GM23338 (cell line): ENCODE measurements at regions not wholly inside any gene's neighbourhood (a gene's known extent, or its start where the extent isn't known, plus 50 kb on each side); places are given as distances from the start of the nearest gene placed in this dataset.

Source experiments
- ATAC-seq: fragments of 200-7000 bp; cut with Tn5 transposase; 3 replicates; pipeline ENCODE4 v1.9.1; 2020
- DNase-seq: peaks from one replicate; pipeline ENCODE4 v3.0.0-alpha.2; 2015; ENCODE audit warnings: low spot score
- H2AFZ ChIP-seq: fragments of 200-600 bp; sonication (generic); 2 replicates; pipeline ENCODE4 v1.8.0; 2016; ENCODE audit warnings: antibody characterized with exemption, mild to moderate bottlenecking, moderate library complexity
- H3F3A ChIP-seq: fragments of 200-600 bp; sonication (generic); replicated peaks from 2 replicates; pipeline ENCODE4 v1.8.0; 2017; ENCODE audit warnings: antibody characterized with exemption, mixed run types, low read depth
- H3K27ac ChIP-seq: fragments of 200-600 bp; sonication (generic); 2 replicates; pipeline ENCODE4 v1.6.1; 2016; ENCODE audit warnings: low read depth
- H3K27me3 ChIP-seq: fragments of 200-600 bp; sonication (generic); 2 replicates; pipeline ENCODE4 v1.8.0; 2016; ENCODE audit warnings: mild to moderate bottlenecking, mixed run types, moderate library complexity; ENCODE audit not compliant: insufficient read depth
- H3K36me3 ChIP-seq: fragments of 200-600 bp; sonication (generic); 2 replicates; pipeline ENCODE4 v1.8.0; 2016; ENCODE audit warnings: mild to moderate bottlenecking; ENCODE audit not compliant: insufficient read depth
- H3K4me1 ChIP-seq: fragments of 200-600 bp; sonication (generic); 2 replicates; pipeline ENCODE4 v1.8.0; 2016; ENCODE audit warnings: mild to moderate bottlenecking, moderate library complexity; ENCODE audit not compliant: insufficient read depth
- H3K4me2 ChIP-seq: fragments of 200-600 bp; sonication (generic); 2 replicates; pipeline ENCODE4 v1.7.1; 2017; ENCODE audit warnings: mixed run types
- H3K4me3 ChIP-seq: fragments of 200-600 bp; sonication (generic); 2 replicates; pipeline ENCODE4 v1.6.1; 2016; ENCODE audit warnings: mixed run types
- H3K79me2 ChIP-seq: fragments of 200-600 bp; sonication (generic); replicated peaks from 2 replicates; pipeline ENCODE4 v1.8.0; 2017; ENCODE audit warnings: mild to moderate bottlenecking; ENCODE audit not compliant: insufficient read depth
- H3K9me2 ChIP-seq: fragments of 200-600 bp; sonication (generic); 2 replicates; pipeline ENCODE4 v1.8.0; 2017; ENCODE audit not compliant: insufficient read depth
- H4K20me1 ChIP-seq: fragments of 200-600 bp; sonication (generic); replicated peaks from 2 replicates; pipeline ENCODE4 v1.8.0; 2017; ENCODE audit warnings: mild to moderate bottlenecking; ENCODE audit not compliant: insufficient read depth
- H3K27ac Mint-ChIP-seq: 2 replicates; pipeline ENCODE4 v1.8.0; 2020; ENCODE audit warnings: inconsistent platforms, mild to moderate bottlenecking, moderate library complexity, mixed read lengths
- H3K27me3 Mint-ChIP-seq: 3 replicates; pipeline ENCODE4 v1.8.0; 2022; ENCODE audit warnings: low read depth, mild to moderate bottlenecking, moderate library complexity, mixed read lengths, inconsistent platforms; ENCODE audit not compliant: insufficient read depth, poor library complexity
- H3K36me3 Mint-ChIP-seq: 3 replicates; pipeline ENCODE4 v1.8.0; 2021; ENCODE audit warnings: low read depth, mild to moderate bottlenecking, inconsistent platforms, moderate library complexity, mixed read lengths
- H3K4me1 Mint-ChIP-seq: 3 replicates; pipeline ENCODE4 v1.8.0; 2020; ENCODE audit warnings: mild to moderate bottlenecking, inconsistent platforms, mixed read lengths
- H3K4me3 Mint-ChIP-seq: 3 replicates; pipeline ENCODE4 v1.8.0; 2021; ENCODE audit warnings: moderate library complexity, mild to moderate bottlenecking, inconsistent platforms, mixed read lengths
- H3K9me3 Mint-ChIP-seq: 3 replicates; pipeline ENCODE4 v1.8.0; 2020; ENCODE audit warnings: moderate library complexity, mild to moderate bottlenecking, inconsistent platforms, mixed read lengths
- CREB1 ChIP-seq: fragments of 250-450 bp; sonication (Bioruptor Pico); IDR thresholded peaks from 2 replicates; pipeline ENCODE4 v1.5.0; 2020; ENCODE audit warnings: low read depth, mild to moderate bottlenecking, moderate library complexity
- EZH2 ChIP-seq: fragments of 200-600 bp; sonication (generic); IDR thresholded peaks from one replicate; pipeline ENCODE4 v1.8.0; 2017; ENCODE audit warnings: antibody characterized with exemption, mild to moderate bottlenecking, low read depth; ENCODE audit not compliant: unreplicated experiment
- EZH2phosphoT487 ChIP-seq: fragments of 200-600 bp; sonication (generic); IDR thresholded peaks from one replicate; pipeline ENCODE4 v1.8.1; 2018; ENCODE audit warnings: antibody characterized with exemption; ENCODE audit not compliant: unreplicated experiment
- JUNB ChIP-seq: IDR thresholded peaks from one replicate; pipeline ENCODE4 v1.6.1; 2016; ENCODE audit warnings: antibody characterized with exemption; ENCODE audit not compliant: unreplicated experiment
- NANOG ChIP-seq: IDR thresholded peaks from 2 replicates; pipeline ENCODE4 v1.6.1; 2016; ENCODE audit warnings: antibody characterized with exemption, borderline replicate concordance
- POLR2AphosphoS5 ChIP-seq: IDR thresholded peaks from 2 replicates; pipeline ENCODE4 v1.6.1; 2016; ENCODE audit warnings: antibody characterized with exemption, low read depth
- STAT1 ChIP-seq: IDR thresholded peaks from one replicate; pipeline ENCODE4 v1.6.1; 2016; ENCODE audit warnings: antibody characterized with exemption; ENCODE audit not compliant: unreplicated experiment
- ZNF114 ChIP-seq: fragments of 250-450 bp; sonication (Bioruptor Pico); IDR thresholded peaks from 2 replicates; pipeline ENCODE4 v1.5.0; 2020; ENCODE audit warnings: mild to moderate bottlenecking, moderate library complexity
- ZNF331 ChIP-seq: fragments of 250-450 bp; sonication (Bioruptor Pico); IDR thresholded peaks from 2 replicates; pipeline ENCODE4 v1.5.0; 2020; ENCODE audit warnings: low read depth, mild to moderate bottlenecking, moderate library complexity
- TF ChIP-seq, protein P1 (sequence below): IDR thresholded peaks from 2 replicates; pipeline ENCODE4 v1.6.1; 2016; ENCODE audit warnings: antibody characterized with exemption
- TF ChIP-seq, protein P2 (sequence below): IDR thresholded peaks from one replicate; pipeline ENCODE4 v1.6.1; 2018; ENCODE audit warnings: antibody characterized with exemption; ENCODE audit not compliant: unreplicated experiment
- TF ChIP-seq, protein P3 (sequence below), 2 experiments: fragments of 200-600 bp in 1 of 2; sonication (generic) in 1 of 2; conservative IDR thresholded peaks; 2 replicates each; pipeline versions ENCODE4 v1.5.1 to v1.6.1; 2016 to 2017; ENCODE audit warnings: antibody characterized with exemption in 2 of 2, low read depth in 2 of 2, mild to moderate bottlenecking in 2 of 2, moderate library complexity in 1 of 2
- TF ChIP-seq, protein P4 (sequence below): fragments of 250-450 bp; sonication (Bioruptor Pico); IDR thresholded peaks from 2 replicates; pipeline ENCODE4 v1.5.0; 2020; ENCODE audit warnings: mild to moderate bottlenecking, moderate library complexity

DNA sequence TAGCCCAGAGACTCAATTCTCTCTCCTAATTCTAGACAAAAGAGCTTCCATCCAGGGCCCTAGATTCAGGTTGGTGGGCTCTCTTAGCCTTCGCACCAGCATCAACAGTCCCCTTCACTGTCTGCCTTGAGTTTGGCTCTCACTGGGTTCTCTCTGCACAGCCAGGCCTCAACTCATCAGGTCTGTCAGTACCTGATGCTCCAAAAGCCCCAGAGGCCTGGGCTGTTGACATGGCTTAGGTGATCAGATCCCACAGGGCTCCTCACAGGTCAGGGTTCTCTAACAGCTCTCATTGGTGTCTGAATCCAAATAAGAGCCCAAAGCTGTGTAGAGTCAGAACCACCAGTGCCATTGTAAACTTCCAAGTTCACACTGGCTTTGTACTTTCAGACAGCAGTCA lies 206.6 kb upstream of the PPP2R3A start:
- peaks cover 10% of the 10 kb centered on the region for H3K4me1 Mint-ChIP-seq
- H3K36me3 Mint-ChIP-seq, result no peaks in the 10 kb centered on the region; the same call in 2 of the 3 replicates
- H3K4me3 Mint-ChIP-seq, result no peak overlapping the region
- Histone ChIP-seq H3K4me2 (no peak overlapping the region), H3K9me2 (peaks cover 3% of the 10 kb centered on the region; the same call in 1 of the 2 replicates), H4K20me1 (no peaks in the 10 kb centered on the region), H3K4me1 (peaks cover 4% of the 10 kb centered on the region; the same call in 1 of the 2 replicates), H3F3A (no peaks in the 10 kb centered on the region), H3K79me2 (no peaks in the 10 kb centered on the region), H3K36me3 (no peaks in the 10 kb centered on the region), H3K27me3 (no peaks in the 10 kb centered on the region), H3K27ac (no peak overlapping the region), H2AFZ (no peak overlapping the region), H3K4me3 (no peak overlapping the region)
- peaks cover 15% of the 10 kb centered on the region for H3K27me3 Mint-ChIP-seq
- ATAC-seq, result no peak
- H3K9me3 Mint-ChIP-seq, result no peaks in the 10 kb centered on the region
- DNase-seq, result no peak
- no peak overlapping the region for H3K27ac Mint-ChIP-seq
- TF ChIP-seq, protein P1, sequence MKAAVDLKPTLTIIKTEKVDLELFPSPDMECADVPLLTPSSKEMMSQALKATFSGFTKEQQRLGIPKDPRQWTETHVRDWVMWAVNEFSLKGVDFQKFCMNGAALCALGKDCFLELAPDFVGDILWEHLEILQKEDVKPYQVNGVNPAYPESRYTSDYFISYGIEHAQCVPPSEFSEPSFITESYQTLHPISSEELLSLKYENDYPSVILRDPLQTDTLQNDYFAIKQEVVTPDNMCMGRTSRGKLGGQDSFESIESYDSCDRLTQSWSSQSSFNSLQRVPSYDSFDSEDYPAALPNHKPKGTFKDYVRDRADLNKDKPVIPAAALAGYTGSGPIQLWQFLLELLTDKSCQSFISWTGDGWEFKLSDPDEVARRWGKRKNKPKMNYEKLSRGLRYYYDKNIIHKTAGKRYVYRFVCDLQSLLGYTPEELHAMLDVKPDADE, result no peak
- TF ChIP-seq, protein P2, sequence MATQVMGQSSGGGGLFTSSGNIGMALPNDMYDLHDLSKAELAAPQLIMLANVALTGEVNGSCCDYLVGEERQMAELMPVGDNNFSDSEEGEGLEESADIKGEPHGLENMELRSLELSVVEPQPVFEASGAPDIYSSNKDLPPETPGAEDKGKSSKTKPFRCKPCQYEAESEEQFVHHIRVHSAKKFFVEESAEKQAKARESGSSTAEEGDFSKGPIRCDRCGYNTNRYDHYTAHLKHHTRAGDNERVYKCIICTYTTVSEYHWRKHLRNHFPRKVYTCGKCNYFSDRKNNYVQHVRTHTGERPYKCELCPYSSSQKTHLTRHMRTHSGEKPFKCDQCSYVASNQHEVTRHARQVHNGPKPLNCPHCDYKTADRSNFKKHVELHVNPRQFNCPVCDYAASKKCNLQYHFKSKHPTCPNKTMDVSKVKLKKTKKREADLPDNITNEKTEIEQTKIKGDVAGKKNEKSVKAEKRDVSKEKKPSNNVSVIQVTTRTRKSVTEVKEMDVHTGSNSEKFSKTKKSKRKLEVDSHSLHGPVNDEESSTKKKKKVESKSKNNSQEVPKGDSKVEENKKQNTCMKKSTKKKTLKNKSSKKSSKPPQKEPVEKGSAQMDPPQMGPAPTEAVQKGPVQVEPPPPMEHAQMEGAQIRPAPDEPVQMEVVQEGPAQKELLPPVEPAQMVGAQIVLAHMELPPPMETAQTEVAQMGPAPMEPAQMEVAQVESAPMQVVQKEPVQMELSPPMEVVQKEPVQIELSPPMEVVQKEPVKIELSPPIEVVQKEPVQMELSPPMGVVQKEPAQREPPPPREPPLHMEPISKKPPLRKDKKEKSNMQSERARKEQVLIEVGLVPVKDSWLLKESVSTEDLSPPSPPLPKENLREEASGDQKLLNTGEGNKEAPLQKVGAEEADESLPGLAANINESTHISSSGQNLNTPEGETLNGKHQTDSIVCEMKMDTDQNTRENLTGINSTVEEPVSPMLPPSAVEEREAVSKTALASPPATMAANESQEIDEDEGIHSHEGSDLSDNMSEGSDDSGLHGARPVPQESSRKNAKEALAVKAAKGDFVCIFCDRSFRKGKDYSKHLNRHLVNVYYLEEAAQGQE, result no peak
- TF ChIP-seq STAT1 (no peak), EZH2phosphoT487 (no peak), POLR2AphosphoS5 (no peak), ZNF114 (no peak), NANOG (no peak), JUNB (no peak), ZNF331 (CRISPR knock-in tag) (no peak), CREB1 (CRISPR knock-in tag) (no peak), EZH2 (no peak)
- TF ChIP-seq, protein P3, sequence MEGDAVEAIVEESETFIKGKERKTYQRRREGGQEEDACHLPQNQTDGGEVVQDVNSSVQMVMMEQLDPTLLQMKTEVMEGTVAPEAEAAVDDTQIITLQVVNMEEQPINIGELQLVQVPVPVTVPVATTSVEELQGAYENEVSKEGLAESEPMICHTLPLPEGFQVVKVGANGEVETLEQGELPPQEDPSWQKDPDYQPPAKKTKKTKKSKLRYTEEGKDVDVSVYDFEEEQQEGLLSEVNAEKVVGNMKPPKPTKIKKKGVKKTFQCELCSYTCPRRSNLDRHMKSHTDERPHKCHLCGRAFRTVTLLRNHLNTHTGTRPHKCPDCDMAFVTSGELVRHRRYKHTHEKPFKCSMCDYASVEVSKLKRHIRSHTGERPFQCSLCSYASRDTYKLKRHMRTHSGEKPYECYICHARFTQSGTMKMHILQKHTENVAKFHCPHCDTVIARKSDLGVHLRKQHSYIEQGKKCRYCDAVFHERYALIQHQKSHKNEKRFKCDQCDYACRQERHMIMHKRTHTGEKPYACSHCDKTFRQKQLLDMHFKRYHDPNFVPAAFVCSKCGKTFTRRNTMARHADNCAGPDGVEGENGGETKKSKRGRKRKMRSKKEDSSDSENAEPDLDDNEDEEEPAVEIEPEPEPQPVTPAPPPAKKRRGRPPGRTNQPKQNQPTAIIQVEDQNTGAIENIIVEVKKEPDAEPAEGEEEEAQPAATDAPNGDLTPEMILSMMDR (conservative IDR thresholded peaks at IDR 0.05; ENCODE audit: low read depth in 2 of 2), result no peak
- TF ChIP-seq, protein P4, sequence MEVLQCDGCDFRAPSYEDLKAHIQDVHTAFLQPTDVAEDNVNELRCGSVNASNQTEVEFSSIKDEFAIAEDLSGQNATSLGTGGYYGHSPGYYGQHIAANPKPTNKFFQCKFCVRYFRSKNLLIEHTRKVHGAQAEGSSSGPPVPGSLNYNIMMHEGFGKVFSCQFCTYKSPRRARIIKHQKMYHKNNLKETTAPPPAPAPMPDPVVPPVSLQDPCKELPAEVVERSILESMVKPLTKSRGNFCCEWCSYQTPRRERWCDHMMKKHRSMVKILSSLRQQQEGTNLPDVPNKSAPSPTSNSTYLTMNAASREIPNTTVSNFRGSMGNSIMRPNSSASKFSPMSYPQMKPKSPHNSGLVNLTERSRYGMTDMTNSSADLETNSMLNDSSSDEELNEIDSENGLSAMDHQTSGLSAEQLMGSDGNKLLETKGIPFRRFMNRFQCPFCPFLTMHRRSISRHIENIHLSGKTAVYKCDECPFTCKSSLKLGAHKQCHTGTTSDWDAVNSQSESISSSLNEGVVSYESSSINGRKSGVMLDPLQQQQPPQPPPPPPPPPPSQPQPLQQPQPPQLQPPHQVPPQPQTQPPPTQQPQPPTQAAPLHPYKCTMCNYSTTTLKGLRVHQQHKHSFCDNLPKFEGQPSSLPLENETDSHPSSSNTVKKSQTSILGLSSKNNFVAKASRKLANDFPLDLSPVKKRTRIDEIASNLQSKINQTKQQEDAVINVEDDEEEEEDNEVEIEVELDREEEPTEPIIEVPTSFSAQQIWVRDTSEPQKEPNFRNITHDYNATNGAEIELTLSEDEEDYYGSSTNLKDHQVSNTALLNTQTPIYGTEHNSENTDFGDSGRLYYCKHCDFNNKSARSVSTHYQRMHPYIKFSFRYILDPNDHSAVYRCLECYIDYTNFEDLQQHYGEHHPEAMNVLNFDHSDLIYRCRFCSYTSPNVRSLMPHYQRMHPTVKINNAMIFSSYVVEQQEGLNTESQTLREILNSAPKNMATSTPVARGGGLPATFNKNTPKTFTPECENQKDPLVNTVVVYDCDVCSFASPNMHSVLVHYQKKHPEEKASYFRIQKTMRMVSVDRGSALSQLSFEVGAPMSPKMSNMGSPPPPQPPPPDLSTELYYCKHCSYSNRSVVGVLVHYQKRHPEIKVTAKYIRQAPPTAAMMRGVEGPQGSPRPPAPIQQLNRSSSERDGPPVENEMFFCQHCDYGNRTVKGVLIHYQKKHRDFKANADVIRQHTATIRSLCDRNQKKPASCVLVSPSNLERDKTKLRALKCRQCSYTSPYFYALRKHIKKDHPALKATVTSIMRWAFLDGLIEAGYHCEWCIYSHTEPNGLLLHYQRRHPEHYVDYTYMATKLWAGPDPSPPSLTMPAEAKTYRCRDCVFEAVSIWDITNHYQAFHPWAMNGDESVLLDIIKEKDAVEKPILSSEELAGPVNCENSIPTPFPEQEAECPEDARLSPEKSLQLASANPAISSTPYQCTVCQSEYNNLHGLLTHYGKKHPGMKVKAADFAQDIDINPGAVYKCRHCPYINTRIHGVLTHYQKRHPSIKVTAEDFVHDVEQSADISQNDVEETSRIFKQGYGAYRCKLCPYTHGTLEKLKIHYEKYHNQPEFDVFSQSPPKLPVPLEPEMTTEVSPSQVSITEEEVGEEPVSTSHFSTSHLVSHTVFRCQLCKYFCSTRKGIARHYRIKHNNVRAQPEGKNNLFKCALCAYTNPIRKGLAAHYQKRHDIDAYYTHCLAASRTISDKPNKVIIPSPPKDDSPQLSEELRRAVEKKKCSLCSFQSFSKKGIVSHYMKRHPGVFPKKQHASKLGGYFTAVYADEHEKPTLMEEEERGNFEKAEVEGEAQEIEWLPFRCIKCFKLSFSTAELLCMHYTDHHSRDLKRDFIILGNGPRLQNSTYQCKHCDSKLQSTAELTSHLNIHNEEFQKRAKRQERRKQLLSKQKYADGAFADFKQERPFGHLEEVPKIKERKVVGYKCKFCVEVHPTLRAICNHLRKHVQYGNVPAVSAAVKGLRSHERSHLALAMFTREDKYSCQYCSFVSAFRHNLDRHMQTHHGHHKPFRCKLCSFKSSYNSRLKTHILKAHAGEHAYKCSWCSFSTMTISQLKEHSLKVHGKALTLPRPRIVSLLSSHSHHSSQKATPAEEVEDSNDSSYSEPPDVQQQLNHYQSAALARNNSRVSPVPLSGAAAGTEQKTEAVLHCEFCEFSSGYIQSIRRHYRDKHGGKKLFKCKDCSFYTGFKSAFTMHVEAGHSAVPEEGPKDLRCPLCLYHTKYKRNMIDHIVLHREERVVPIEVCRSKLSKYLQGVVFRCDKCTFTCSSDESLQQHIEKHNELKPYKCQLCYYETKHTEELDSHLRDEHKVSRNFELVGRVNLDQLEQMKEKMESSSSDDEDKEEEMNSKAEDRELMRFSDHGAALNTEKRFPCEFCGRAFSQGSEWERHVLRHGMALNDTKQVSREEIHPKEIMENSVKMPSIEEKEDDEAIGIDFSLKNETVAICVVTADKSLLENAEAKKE (CRISPR knock-in tag), result no peak
